ENCODE measurements at regions not wholly inside any gene's neighbourhood (a gene's known extent, or its start where the extent isn't known, plus 50 kb on each side); places are given as distances from the start of the nearest gene placed in this dataset.

DNA sequence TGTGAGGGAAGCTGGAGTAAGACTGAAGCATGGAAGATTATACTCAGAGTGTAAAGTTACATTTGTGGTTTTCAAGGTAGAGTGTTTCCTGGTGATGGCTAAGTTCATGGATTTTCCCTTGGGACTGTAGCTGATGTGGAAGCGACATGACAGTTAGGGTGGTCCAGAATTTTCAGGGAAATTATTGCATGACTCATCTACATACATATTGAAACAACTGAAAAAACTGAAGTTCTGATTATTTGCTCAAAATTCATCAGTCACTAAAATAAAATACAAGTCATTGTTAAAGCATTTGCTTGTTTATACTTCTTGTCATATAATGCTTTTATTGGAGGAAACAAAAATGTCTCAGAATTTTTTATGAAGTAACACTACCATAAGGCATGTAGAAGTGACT lies 700.0 kb downstream of the RFPL4B start:
- TF ChIP-seq, protein P1, sequence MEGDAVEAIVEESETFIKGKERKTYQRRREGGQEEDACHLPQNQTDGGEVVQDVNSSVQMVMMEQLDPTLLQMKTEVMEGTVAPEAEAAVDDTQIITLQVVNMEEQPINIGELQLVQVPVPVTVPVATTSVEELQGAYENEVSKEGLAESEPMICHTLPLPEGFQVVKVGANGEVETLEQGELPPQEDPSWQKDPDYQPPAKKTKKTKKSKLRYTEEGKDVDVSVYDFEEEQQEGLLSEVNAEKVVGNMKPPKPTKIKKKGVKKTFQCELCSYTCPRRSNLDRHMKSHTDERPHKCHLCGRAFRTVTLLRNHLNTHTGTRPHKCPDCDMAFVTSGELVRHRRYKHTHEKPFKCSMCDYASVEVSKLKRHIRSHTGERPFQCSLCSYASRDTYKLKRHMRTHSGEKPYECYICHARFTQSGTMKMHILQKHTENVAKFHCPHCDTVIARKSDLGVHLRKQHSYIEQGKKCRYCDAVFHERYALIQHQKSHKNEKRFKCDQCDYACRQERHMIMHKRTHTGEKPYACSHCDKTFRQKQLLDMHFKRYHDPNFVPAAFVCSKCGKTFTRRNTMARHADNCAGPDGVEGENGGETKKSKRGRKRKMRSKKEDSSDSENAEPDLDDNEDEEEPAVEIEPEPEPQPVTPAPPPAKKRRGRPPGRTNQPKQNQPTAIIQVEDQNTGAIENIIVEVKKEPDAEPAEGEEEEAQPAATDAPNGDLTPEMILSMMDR (conservative IDR thresholded peaks at IDR 0.05) = no peak
- no peak overlapping the region for H3K27ac ChIP-seq

DNA sequence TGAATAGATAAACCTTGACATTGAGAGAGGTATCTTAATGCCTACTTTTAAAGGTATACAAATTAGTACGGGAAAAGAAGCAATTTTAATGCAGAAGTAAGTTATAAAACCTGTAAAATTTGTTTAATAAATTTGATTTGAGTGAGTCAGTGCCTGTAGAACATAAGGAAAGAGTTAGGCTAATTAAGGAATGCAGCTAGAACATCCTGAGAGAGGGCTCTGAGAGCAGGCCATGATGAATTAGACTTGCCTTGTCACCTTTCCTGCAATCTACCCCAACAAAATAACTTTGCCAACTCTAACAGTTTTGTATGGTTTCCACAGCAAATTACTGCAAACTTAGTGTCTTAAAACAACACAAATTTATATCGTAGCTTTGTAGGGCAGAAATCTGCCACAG lies 700.8 kb downstream of the RFPL4B start:
- TF ChIP-seq, protein P1 (conservative IDR thresholded peaks at IDR 0.05) = no peak
- H3K27ac ChIP-seq = no peak overlapping the region

DNA sequence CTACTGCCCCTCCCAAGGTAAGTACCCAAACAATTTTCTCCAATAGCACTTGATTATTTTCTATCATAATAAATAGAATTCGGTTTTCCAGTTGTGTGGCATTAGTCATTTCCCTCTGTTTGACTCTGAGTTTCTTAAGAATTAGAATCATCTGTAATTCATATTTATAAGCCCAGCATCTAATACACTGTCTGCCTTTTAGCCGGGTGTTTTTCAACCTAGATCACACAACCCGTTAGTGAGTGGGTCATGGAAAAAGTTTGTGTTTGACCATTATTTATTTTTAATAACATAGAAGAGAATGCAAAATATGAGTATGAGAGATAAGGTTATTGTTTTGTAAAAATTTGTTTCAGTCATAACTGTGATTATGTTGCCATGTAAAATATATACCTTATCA lies 701.6 kb downstream of the RFPL4B start:
- no peak overlapping the region for H3K27ac ChIP-seq
- TF ChIP-seq, protein P1 (conservative IDR thresholded peaks at IDR 0.05) = no peak

DNA sequence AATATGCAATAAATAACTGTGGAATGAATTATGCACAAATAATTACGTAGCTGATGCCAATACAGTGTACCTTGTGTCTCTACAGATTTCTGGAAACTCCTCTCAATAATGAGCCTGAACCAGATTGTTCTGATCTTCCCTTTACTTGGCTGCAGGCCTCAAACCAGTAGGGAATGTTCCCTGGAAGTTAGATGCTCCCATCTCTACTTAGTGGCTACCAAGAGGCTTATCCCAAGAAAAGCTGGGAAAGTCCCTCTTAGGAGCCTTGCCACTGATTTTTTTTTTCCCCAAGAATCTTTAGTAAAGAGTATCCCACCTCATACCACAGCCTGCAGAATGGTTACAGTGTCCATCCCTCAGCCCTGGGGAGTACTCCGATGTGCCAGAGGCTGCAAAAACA lies 702.1 kb downstream of the RFPL4B start:
- TF ChIP-seq, protein P1 (conservative IDR thresholded peaks at IDR 0.05) = no peak
- no peak overlapping the region for H3K27ac ChIP-seq

DNA sequence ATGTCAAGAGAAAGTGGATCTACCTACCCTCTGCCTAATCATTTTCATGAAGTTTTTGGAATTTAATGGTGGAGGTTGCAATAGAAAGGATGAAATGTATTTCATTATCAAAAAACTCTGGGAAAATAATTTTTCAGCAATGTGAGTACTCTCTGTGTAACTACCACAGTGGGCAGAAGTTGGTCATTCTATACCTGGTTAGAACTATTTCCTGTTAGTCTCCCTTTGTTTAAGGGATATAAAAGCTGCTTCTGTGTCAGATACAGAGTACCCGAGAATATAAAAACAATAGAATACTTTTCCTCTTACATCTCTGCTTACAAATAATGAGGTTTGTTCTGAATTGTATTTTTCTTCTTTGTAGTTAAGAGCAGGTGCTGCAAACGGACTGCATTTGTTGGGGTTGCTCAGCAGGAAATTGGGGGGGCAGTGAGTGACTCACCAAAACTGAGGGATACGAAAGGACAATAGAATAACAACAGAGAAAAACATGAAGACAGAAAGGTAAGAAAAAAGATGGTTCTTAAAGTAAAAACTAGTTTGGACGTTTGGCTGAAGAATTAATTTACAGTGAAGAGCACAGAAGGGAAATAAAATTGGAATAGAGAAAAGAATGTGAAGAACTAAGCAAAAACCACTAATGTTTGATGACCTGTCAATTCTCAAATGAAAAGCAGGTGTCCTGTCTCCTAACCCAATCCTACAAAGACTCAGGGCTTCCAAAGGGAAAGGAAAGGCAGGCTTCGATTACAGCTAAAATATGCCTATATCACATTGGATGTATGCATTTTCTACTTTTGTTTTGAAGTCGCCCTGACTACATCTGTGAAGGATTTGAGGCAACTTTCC lies 703.1 kb downstream of the RFPL4B start:
- TF ChIP-seq, protein P1 (conservative IDR thresholded peaks at IDR 0.05) = no peak
- H3K27ac ChIP-seq = no peak overlapping the region

DNA sequence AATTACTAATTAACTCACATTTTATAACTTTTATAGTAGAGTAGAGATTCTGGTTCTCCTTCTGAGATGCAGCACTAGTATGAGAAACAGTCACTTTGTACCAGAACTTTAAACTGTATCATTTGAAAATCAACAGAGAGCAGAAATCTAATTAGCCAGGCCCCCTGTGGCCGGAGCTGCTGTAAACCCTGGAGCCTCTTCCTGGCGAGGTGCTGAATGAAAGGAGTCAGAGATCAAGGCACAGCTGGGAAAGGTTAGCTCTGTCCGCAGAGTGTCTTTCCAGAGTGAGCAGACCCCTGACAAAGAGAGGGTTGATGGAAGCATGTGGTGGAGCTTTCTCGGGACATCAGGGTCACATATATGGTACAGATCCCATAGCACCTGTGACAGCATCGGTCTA lies 703.8 kb downstream of the RFPL4B start:
- TF ChIP-seq, protein P1 (conservative IDR thresholded peaks at IDR 0.05) = no peak
- H3K27ac ChIP-seq = no peak overlapping the region

DNA sequence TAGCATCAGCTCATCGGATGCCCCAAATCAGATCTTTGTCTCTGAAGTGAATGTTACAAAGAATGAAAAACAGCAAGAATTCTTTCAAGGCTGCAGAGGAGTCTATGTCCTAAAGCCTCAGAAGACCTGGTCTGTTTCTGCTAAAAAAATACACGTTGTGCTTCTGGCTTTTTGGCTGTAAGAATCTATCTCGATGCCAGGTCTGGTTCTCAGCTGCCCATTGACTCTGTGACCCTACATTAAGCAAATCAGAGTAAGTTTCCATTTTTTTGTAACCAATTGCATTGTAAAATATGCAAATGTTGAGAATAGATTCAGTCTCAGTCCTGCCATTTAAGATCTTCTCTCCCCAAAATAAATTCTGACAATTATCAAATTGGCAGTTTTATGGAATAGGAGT lies 705.4 kb downstream of the RFPL4B start:
- TF ChIP-seq, protein P1 (conservative IDR thresholded peaks at IDR 0.05) = no peak
- no peak overlapping the region for H3K27ac ChIP-seq
